HG03175 (cell line): ENCODE measurements at regions not wholly inside any gene's neighbourhood (a gene's known extent, or its start where the extent isn't known, plus 50 kb on each side); places are given as distances from the start of the nearest gene placed in this dataset.

Source experiments
- ATAC-seq: cut with Tn5 transposase; IDR thresholded peaks from one replicate; pipeline ENCODE4 v1.9.1; 2021; ENCODE audit warnings: mild to moderate bottlenecking, moderate library complexity; ENCODE audit not compliant: unreplicated experiment

DNA sequence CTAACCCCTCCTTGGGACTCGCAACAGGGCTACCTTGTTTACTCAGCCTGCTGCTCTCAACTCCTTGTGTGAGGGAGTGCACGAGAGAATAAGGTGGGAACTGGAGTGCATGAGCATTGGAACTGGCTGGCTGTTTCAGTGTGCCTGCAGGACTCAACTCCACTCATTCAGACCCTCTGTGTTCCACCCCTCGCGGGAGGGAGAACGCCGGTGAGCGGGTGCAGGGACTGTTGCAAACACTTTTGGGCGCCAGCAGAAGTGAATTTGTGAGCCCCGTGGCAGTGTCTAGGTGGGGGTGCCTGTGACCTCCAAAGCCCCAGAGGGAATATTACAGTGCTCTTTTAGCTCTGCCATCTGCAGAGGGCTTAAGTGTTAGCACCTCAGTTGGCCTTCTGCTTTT, 1978.3 kb upstream of the PIK3C3 start:
- ATAC-seq: no peak

DNA sequence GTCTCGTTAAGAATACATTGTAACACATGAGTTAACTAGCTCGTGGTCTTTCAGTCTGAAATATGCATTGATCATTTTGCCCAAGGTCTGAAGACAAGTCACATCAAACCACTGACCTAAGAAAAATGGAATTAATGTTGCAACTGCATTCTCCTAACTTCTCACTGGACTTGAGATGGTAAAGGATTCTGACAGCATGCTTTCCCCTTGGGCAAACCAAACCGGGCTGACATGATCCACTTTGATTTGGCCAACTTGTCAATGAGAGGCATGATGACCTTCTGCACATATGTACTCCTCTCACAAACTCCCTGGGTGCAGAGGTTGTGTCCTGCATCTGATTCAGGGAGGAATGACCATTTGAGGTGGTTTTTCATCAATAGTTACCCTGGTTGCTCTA, 1982.5 kb upstream of the PIK3C3 start:
- ATAC-seq: no peak

DNA sequence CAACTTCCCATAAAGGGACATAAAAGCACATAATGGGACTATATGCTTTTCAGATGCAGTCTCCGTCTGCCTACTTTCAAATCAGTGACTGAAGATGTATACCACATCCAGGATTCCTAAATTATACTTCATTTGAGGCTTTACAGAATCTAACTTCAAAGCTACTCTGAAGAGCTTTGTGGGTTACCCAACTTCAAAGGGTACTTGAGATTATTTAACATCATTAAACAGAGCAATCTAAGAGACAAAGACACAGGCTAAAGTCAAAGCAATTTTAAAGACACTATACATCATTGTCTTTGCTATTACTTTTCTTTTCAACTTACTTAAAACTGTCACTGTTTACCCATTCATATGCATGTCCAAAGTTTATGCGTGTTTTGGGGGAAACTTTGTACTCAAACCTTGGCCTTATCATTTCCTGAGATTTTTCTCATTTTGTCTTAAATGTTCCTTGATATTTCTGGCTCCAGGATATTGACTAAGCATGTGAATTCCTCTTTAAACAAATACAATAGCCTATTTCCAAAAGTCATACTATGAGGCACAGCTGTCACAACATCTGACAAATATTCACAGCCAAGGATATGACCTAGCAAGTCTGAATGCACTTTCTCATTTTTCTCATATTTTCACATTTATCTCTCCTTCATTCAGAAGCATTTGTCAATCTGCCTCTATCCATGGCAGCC, 1985.1 kb upstream of the PIK3C3 start:
- no peak for ATAC-seq

DNA sequence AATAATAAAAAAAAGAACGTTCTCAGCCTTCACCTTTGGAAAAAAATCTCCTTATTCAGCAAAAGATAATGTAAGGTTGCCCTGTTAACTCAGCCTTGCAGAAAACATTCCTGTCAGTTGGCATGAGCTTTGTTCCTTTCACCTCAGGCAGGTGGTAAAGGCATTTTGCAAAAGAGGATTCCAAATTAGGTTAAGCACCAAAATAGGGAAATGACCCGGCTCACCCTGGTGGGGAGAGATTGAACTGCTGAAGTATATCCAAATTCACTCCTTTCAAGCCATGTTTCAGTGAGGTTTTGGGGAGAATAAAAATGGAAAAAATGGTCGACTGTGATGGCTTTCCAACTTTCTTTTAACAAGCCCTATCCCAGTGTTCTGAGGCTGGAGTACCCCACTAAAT, 1988.8 kb upstream of the PIK3C3 start:
- no peak for ATAC-seq

DNA sequence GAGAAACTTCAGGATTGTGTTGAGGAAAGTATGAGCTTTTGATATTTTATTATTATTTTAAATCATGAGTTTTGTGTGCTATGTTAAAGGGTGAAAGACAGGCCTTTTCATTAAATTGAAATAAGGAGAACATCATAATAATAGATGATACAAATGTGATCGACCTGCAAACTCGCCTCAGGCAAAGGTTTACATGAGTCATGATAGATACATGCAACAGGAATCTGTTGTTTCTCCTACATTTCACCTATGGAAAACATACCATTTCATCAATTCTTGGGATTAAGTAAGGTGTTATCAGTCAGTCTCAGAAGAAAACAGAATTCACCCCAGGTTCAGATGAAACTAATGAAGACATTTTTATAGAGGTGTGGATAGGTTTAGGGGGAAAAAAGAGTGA, 1992.5 kb upstream of the PIK3C3 start:
- ATAC-seq: no peak

DNA sequence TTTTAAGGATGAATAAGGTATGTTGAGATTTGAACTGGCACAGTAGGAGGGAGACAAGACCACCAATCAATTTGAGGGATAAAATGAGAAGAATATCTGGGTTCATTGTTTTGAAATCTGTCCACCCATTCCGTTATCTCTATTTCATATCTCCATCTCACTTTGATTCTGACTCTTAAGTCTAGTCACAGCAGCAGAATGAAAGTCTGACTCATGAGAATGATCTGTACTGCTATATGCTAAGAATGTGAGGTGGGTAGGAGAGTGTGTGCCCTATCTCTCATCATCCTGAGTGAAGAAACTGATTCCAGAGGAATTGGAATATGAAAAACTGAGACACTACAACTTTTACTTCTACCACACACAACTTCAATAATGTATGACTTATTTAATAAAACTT, 1994.5 kb upstream of the PIK3C3 start:
- ATAC-seq: no peak

DNA sequence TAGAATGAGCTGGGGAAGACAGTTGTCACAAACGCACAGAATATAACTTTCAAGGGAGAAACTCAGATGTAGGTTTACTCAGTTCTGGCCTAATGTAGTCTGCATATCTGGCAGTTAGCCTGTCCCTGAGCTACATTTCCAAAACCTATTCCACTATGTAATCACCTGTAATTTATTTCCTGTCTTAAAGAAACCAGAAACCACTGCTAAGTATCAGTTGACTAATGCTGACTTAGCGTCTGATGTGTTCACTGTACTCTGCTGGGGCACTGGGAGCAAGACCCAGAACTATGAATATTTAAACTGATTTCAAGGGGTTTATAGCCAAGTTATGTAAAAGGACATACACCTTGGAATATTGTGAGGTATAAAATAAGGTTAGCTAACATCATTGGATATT, 1995.2 kb upstream of the PIK3C3 start:
- ATAC-seq: no peak

DNA sequence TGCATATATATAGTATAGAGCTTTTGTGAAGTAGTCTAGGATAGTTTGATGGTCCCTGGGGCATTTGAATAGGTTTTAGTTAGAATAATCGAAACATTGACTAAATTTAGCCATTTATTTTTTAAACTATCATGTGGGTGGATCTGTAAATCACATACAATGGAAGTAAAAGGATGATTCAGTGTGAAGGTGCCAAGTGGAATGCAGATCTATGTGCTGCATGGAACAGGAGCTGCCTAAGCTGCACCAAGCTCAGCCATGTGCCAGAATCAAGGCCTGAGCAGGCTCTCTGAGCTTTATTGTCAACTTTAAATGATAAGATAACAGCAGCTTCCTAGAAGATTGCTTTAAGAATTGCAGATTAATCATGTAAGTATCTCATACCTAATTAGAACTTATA, 1996.2 kb upstream of the PIK3C3 start:
- ATAC-seq: no peak

DNA sequence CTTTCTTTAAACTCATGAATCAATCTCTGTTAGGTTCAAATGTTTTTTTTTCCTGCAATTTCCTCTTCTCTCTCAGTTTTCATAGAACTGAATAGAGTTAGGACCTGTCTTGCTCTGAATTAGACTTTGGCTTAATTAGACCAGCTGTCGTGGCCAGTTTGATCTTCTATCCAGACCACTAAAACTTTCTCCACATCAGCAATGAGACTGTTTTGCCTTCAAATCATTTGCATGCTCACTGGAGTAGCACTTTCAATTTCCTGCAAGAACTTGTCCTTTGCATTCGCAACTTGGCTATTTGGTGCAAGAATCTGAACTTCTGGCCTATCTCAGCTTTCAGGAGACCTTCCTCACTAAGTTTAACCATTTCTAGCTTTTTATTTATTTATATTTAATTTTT, 2002.2 kb upstream of the PIK3C3 start:
- no peak for ATAC-seq

DNA sequence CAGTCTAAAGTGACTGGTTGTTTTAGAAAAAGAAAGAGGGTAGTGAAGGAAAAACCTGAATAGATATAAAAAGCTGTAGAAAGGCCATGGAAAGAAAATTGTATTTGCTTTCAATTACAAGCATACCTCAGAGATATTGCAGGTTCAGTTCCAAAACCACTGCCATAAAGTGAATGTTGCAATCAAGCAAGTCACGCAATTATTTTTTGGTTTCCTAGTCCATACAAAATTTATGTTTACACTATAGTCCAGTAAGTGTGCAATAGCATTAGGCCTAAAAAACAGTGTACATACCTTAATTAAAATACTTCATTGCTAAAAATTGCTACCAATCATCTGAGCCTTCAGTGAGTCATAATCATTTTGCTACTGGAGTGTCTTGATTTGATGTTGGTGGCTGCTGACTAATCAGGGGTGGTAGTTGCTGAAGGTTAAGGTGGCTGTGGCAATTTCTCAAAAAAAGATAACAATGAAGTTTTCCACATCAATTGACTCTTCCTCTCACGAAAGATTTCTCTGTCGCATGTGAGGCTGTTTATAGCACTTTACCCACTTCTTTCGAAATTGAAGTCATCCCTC, 2003.8 kb upstream of the PIK3C3 start:
- no peak for ATAC-seq

DNA sequence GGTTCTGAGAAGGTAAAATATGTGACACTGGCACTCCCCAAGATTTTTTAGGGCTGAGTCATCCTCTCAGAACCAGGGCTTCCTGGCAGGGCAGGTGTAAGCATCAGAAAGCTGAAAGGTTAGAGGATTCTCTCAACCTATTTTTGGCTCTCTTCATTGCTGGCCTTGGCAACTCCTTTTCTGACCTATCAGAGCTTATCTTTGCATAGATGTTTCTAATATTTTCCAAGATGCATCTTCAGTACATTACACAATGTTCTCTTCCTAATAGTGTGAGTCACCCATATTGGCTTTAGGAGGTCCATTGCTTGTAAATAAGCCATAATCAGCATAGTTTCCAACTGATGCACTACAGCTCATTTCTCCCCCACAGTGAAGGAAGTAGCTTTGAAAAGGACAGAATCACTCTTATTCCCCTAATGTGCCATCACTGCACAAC, 2008.4 kb upstream of the PIK3C3 start:
- no peak for ATAC-seq

DNA sequence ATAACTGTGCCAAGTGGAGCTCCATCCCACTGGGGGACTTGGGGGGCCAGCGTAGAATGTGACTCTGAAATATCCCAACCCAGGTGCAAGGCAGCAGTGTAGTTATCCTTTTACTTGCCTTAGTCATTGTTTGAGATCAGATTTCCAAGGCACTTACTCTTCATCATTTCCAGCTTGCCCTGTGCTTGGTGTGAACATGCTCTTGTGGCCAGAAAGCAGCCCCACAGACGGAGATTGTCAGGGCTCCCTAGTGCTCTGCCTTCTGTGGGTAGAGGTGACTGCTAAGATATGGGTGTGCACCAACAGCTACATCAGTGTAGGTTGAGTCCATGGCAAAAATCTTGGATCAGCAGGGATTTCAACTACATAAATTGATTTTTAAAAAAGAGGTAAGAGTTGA, 2010.0 kb upstream of the PIK3C3 start:
- ATAC-seq: no peak

DNA sequence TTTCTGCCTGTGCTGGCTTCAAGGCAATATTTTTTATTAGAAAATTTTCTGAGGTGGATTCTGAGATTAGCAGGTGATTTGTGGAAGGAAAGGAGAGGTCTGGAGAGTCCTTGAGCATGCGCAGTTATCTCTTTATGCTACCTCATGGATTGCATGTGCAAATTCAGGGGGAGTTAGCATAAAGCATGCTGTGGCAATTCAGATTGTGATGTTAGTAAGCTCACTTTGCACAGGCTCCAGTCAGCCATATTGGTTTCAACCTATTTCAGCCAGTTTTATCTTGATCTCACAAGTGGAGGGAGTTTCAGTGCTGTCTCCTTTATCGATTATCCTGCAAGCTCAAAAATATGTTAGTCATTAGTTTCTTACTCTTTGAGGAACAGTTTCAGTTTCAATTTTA, 2012.3 kb upstream of the PIK3C3 start:
- ATAC-seq: no peak

DNA sequence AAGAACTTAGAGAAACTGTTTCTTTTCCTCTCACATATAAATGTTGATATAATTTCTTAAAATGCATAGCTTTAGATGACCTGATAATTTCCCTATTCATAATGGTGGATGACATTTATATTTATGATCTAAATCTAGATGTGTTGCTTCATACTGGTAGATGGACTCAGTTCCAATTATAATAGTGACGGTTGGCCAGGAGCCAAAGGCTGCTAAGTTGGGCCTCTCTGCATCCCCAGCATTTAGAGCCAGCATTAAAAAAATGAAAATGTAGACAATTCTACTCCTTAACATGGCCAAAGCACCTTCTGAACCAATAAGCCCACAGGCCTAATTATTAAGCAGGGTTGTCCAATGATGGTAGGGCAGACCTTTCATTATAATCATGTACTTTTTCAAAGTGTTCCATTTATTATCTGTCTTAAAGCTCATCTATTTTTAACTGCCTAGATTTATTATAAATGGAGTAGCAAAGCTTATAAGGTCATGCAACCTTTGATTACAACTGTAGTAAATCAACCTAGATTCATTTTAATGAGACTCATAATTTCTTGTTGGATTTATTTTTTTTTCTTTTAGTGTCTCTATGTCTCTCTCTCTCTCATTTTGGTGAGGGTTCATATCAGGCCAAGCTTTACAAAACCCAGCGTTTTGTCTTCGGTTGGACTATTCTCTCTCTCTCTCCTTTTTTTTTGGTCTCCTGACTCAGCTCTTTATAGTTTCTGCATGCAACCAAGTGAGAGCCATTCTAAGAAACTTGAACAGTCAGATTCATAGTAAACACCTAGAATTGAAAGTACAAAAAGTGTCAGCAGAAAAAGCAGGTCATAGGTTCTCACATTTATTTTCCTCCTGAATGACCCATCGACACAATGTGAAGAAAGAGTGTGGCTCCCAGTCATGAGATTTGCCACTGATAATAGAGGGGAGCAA, 2016.1 kb upstream of the PIK3C3 start:
- no peak for ATAC-seq

DNA sequence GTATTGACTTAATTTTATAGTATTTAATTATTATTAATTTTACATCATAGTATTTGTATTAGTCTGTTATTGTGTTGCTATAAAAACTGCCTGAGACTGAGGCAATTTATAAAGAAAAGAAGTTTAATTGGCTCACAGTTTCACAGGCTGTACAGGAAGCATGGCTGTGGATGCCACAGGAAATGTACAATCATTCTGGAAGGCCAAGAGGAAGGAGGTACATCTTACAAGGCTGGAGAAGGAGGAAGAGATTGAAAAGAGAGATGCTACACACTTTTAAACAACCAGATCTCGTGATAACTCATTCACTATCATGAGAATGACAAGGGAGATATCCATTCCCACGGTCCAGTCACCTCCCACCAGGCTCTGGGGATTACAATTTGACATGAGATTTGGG, 2019.4 kb upstream of the PIK3C3 start:
- no peak for ATAC-seq

DNA sequence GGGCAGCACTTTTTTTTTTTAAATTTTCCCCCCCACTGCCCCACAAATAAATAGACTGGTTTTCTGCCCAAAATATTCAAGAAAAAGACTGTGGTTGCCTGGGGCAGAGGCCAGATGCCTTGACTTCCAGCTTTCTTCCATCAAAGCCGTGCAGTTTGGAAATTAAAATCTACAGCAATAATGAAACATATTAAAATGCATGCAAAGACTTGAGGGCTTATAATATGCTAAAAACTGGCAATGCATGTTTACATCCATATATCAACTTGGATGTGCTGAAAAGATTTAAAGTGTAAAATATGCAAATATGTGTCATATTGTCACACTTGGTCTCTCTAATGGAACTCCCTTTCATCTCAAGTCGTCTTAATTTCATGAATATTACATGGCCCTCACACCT, 2036.2 kb upstream of the PIK3C3 start:
- no peak for ATAC-seq

DNA sequence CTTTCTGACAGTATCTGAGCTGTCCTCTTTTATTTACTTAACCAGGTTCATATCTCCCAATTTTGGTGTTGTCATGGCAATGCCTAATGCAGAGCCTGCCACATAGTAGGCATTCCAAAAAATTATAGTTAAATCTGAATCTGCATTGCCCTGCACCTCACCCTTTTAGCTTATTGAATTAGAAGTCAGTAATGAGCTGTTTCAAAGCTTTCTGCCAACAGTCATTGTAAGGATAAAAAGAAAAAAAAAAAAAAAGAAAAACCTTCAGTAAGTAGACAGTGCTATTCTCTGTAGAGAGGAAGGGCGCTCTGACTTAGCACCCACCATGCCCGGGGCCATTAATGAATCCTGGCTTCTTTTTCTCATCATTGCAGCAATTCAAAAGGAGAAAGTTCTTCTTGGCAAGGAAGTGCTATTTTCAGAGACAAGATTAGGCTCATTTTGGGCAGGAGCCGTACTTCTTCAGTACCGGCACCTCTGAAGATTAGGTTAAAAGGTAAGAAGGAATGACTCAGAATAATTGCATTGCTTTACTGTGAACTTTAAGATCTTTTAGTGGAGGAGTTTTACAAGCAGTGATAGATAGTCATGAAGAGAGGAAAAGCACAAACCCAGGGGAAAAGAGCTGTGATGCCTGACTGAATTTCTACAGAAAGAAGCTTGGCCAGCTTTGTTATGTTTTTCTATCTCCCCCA, 2041.2 kb upstream of the PIK3C3 start:
- ATAC-seq: no peak

DNA sequence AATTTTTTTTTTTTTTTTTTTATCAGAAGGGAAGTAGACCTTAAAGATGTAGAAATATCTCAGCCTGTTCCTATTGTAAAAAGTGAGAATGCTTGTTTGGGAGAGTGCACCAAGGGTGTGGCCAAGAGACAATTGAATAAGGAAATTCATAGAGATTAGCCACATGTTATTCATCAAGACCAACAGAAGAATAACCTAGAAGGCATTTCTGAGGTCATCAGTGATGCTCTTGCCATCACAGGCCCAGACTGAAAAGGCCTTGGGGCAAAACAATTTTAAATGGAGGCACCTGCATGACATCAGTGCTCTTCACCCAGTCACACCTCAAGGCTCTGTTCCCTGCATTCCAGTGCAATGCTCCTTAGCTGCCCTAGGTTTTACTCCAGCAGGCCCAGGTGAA, 2043.3 kb upstream of the PIK3C3 start:
- no peak for ATAC-seq

DNA sequence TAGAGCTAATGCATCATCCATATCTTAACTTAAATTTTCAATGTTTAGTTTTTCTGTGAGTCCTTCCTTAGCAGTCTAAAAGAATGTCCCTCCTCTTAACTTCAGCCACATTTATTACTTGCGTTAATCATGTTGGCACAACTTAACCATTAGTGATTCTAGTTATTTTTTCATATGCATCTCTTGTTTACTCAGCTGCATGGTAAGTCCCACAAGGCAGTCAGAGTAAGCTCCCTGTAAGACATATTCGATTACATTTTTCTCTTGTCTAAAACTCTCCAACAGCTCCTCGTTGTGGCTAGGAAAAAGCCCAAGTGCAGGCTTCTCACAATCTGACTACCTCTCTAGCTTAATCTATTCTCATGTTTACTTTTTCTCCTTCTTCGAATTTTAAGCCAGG, 2045.3 kb upstream of the PIK3C3 start:
- no peak for ATAC-seq

DNA sequence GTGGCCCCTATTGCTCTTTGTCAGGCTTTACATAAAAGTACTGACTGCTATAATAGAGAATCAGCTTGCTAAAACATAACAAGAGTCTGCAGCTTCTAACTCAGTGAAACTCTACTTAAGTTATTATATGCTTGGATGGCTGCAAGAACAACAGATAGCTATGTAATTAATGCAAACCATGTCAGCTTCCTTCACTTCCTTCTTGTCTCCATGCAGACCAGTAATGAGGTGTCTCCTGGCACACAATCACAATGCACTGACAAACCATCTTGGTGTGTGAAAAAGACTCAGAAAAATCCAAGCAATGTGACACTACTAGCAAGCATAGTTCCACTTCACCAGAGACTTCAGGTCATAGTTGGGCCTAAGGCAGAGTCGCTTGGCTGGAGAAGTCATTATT, 2068.9 kb upstream of the PIK3C3 start:
- no peak for ATAC-seq

DNA sequence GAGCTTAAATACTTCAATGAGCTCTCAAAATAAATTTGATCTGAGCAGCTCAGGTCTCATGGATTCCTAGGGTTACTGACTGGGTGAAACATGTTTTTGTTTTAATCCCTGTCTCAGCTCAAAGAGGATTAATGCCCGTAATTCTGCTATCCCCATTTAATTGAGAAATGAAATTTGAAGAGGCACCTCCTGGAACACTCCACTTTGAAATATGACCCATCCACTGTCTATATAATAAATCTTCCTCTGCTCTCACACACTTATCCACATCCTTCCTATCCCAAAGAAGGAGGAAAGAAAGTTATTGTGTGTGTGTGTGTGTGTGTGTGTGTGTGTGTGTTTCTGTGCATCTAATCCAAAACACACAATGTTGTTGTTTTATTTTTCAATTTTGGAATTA, 2082.4 kb upstream of the PIK3C3 start:
- no peak for ATAC-seq
